GM12875 (cell line): ENCODE measurements at regions not wholly inside any gene's neighbourhood (a gene's known extent, or its start where the extent isn't known, plus 50 kb on each side); places are given as distances from the start of the nearest gene placed in this dataset.

ENCODE experiments used
- H3K4me3 ChIP-seq: one replicate; pipeline ENCODE4 v1.5.1; 2011; ENCODE audit warnings: low read depth, low read length, control low read depth
- CTCF ChIP-seq: IDR thresholded peaks from 2 replicates; pipeline ENCODE4 v1.5.1; 2011; ENCODE audit warnings: low read depth, mild to moderate bottlenecking, control low read depth, inconsistent platforms, low read length, moderate library complexity, borderline replicate concordance; ENCODE audit not compliant: insufficient read depth

DNA sequence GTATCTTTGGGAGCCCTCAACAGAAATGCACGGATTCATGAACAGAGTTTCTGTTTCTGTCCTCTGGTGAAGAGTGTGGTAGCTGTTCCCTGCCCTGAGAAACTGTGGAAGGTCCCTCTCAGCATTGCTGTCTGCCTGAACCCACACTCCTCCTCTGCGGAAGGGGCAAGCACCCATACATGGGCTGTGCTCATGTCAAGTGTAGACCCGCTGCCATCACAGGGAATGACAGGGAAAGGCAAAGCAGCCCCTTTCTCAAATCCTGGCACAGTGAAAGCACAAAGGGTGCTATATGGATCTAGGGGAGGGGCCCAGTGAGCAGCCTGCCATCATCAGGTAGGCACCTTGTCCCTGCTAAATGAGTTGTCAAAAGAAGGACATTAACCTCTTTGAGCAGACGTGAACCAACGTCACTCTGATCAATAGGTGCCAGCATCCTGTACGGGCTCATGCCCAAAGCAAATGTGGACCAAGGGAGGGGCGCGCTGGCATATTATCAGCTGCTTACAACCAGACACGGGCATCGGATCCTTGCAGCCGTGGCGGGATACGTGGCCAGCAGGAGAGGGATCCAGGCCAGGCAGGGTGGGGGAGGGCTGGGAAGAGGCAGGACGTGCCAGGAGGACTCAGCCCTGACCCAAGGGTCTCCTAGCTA lies 231.2 kb upstream of the PMEPA1 start:
- H3K4me3 ChIP-seq = no peak overlapping the region
- TF ChIP-seq CTCF = no peak

DNA sequence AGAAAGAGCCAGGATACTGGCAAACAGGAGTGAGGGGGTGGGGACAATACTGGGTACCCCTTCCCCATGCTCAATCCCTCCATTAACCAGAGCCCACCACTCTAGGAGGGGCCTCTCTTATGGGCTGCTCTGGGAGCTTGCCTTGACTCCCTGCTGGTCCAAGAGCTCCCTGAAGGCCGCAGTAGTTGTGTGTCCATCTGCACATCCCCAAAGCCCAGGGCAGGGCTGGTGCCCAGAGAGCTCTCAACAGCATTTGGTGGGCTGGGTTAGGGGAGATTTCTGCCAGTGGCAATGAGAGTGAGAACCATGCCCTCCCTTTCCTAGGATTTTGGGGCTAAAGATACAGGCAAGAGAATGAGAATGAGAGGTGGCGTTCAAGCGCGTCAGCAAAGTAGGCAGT lies 230.6 kb upstream of the PMEPA1 start:
- no peak overlapping the region for H3K4me3 ChIP-seq
- no peak for TF ChIP-seq CTCF

DNA sequence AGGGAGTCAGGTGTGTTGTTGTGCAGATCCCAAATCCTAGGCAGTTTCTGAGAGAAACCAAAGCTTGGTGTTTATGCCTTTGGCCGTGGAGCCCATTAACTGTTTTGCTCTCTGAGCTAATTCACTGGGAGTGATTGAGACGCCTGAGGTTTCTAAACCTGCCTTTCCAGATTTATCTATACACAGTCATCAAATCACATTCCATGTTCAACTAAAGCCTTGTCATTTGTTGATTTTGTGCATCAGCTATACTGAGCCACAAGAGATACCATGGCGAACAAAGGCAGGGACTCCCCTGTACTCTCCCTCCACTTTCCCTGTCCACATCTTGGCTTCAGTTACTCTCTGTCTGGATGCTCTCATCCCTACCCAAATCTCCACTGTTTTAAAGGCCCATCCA lies 229.7 kb upstream of the PMEPA1 start:
- TF ChIP-seq CTCF = no peak
- no peak overlapping the region for H3K4me3 ChIP-seq

- 0 out of 2 replicates have a peak, but pooled peaks have one; percentile 17 for TF ChIP-seq CTCF
Measured at GRCh38 chr20:57938158-57939108, 228.6 kb upstream of the PMEPA1 start.

DNA sequence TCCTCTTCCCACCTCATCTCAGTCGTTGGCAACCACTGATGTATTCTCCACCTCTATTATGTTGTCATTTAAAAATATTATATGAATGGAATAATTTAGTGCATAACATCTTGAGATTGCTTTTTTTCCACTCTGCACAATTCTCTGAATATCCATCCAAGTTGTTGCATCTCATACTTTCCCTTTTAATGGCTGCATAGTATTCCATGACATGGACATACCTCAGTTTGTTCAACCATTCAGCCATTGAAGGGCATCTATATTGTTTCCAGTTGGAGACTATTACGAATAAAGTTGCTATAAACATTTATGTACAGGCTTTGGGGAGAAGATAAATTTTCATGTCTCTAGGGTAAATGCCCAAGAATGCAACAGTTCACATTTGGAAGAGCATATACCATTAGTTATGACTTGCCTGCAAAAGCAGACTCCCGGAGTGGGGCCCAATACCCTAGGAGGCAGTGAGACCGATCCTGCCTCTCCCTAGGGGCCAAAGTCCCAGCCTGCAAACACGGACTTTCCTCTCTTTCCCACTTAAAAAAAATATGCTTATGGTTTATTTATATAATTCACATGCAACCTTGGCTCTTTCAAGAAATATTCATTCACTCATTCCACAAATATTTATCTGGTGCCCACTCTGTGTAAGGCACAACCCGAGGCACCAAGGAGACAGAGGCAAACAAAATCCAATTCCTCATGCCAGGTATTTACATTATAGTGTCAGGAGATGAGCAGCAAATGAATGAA lies 227.0 kb upstream of the PMEPA1 start:
- no peak overlapping the region for H3K4me3 ChIP-seq
- TF ChIP-seq CTCF = no peak

More at GRCh38 chr20:57938158-57939108, 228.6 kb upstream of the PMEPA1 start:
- no peak overlapping the region for H3K4me3 ChIP-seq

DNA sequence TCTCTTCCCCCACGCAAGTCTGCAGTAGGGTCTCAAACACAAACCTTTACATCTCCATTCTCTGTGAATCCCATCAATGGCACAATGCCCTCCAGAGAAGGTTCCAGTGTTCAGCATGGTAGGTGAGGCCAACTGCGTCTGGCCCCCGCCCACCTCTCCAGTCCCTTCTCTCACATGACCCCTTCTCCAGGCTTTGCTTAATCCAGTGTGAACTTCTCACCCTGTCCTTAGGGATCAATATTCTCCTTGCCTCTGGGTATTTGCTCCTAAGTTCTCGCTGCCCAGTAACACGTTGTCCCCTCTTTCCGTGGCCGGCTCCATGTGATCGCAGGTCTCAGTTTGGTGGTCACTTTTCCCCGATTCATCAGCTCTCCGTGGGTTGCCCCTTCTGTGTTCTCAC lies 225.1 kb upstream of the PMEPA1 start:
- no peak for TF ChIP-seq CTCF
- no peak overlapping the region for H3K4me3 ChIP-seq
